A204.1 (cell line): ENCODE measurements at regions not wholly inside any gene's neighbourhood (a gene's known extent, or its start where the extent isn't known, plus 50 kb on each side); places are given as distances from the start of the nearest gene placed in this dataset.
"Not testable (repeated sequence)": the region's sequence is repeated elsewhere in the genome, so short reads cannot be mapped to it uniquely, and the experiment has no call there.

Source experiments
- FAIRE-seq: peaks from 2 replicates; lab custom pipeline; 2012; peaks lifted over from hg19 to GRCh38; lab: Jason Lieb, UNC

DNA sequence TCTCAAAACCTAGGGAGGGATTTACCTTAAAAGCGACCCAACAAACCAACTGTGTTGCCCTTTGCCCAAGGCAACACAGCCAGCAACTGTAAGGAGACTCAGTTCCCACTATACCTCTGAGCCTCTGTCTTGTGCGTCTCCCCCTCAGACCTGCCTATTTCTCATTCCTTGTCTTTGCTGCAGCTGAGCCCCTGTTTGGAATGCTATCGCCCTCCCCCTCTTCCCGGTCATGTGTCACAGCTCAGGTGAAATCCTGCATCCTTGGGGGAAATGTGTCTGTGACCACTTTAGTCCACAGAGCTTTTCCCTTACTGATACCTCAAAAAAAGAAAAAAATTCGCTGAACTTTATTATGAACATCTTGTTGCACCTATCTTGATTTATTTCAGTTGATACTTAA is 52.0 kb upstream of the LRIG1 start:
- FAIRE-seq: no peak

DNA sequence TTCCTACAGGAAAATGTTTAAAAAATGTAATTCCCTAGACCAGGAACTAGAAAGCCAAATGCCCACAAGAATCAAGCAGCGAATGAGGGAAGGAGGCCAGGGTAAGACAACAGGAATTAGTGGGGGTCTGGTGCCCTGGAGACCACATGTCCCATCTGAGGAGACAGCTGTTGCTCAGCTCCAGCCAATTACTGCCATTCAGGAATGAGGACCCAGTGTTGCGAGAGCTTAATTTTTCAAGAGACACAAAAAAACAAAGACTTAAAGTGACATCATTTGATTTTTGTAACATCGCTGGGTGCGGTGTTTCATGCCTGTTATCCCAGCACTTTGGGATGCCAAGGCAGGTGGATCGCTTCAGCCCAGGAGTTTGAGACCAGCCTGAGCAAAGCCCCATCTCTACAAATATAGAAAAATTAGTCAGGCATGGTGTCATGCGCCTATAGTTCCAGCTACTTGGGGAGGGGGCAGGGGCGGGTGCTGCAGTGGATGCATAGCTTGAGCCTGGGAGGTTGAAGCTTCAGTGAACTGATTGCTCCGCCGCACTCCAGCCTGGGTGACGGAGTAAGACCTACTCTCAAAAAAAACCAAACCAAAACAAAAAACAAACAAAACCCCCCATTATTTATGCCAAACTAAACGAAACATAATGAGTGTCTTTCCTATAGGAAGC is 52.8 kb upstream of the LRIG1 start:
- no peak for FAIRE-seq

DNA sequence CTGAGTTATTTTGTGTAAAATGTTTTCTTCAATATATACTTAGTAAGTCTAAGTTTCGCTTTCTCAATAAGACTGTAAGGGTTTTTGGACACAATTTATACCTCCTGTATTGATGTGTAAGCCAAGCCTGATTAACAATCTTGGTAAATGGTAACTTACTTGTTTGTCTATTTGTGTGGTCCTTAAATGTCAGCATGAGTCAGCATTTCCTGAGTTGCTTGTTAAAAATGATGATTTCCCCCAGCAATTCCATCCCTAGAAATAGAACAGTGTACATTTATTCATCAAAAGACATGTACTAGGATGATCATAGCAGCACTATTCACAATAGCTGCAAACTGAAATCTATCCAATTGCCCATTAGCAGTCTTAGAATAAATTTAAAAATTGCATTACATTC is 53.4 kb upstream of the LRIG1 start:
- FAIRE-seq: no peak

DNA sequence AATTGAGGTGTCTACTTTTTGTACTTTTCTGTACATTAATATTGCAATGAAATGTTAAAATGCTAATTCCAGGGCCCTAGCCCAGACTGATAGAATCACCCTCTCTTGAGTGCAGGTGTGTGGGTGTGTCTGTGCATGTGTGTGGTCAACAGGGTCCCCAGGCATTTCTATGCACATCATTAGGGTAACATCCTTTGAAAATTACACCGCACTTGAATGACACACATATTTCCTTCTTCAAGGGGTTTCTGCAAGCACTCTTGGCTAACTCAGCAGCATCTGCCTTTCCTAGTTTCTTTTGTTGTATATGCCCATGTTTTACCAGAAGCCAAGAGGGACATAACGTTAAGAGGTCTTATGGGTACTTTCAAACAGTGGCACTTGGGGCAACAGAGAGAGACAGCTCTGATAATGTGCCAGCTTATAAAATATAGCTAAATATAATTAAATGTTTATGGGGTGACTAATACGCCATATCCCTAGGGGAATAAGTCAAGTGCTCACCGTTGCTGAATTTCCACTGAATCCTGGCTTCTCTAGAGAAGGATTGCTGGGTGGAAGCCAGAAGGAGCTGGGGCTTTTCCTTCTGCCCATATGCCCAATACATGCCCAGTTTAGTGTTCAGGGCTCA is 54.5 kb upstream of the LRIG1 start:
- no peak for FAIRE-seq

DNA sequence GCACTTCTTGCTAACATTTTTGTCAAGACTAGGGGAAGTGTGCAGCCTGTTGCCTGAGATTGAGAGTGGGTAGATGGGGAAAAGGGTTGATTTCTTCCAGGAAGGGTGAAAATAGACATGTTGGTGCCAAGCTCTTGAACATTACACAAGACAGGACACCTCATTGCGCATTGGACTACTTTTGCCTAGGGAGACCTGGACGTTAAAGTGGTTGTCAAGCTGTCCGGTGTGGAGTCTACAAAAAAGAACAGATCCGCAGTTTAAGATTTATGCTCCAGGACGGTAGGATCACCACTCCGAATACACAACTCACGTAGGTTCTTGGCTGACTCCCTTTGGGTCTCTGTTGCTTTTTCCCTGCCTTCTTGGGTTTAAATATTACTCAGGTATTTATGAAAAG is 56.3 kb upstream of the LRIG1 start:
- no peak for FAIRE-seq

DNA sequence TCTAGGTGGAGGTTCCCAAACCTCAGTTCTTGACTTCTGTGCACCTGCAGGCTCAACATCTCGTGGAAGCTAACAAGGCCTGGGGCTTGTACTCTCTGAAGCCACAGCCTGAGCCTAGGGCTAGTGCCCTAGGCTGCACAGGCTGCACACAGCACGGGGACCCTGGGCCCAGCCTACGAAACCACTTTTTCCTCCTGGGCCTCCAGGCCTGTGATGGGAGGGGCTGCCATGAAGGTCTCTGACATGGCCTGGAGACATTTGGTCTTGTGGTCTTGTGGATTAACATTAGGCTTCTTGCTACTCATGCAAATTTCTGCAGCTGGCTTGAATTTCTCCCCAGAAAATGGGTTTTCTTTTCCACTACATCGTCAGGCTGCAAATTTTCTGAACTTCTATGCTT is 59.1 kb upstream of the LRIG1 start:
- FAIRE-seq: not testable (repeated sequence)

- no peak for FAIRE-seq
These were observed 60.5 kb upstream of the LRIG1 start for GRCh38 chr3:66561367-66561766.

- no peak for FAIRE-seq
These were observed 64.5 kb upstream of the LRIG1 start for GRCh38 chr3:66565301-66565700.

- no peak for FAIRE-seq
These were observed 66.3 kb upstream of the LRIG1 start for GRCh38 chr3:66567077-66567476.

DNA sequence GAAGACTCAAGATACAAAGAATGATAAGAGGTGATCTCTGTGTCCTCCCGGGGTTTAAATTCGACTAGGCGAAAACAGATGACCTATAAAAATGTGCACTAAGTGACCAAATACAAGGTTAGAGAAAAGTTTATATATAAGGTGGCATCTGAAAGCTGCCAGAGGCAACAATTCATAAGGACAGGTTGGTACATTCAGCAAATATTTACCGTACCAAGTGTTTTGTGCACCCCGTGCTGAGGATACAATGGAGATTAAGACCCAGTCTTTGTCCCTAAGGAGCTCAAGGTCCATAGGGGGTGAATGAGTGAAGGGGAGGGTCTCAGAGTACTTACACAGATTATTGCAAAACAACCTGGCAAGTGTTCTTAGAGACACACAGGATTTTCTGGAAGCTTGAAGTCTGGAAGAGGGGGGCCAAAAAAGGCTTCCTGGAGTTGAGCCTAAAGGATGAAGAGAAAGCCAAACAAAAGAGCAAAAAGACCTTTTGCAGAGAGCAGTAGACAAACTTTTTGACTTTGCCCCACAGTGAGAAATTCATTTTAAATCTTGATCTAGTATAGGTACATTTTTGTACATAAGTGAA is 71.4 kb upstream of the LRIG1 start:
- FAIRE-seq: no peak

DNA sequence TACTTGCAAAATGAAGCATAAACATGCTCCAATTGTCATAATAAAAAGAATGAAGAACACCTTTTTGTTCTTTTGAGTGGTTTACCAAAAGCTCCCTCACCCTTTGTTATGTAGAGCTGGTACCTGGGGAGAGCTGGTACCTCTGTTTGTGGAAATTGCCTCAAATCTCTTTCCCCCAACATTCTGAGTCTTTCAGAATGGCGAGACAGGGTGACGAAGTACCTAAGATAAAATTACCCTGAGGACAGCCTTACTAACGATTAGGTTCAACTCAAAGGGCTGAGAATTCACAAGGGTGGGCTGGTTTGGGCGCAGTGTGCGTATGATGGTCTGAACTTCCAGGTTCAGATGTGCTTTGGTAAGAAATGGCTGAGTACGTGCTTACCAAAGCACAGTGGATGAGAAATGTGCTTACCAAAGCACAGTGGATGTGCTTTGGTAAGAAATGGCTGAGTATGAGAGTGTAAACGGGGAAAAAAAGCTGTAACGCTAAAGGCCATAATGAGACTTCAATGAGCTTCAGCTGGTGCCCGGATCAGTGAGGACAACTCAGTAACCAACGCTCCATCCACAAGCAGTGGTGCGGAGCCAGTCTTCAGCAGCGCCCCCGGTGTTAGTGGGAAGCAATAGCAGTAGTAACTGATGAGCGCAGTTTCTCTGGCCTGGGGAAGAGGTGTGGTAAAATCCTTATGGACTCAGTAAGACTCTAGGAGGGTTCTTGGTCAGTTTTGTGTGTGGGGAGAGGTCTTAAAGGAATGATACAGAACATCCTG is 72.3 kb upstream of the LRIG1 start:
- FAIRE-seq: no peak

DNA sequence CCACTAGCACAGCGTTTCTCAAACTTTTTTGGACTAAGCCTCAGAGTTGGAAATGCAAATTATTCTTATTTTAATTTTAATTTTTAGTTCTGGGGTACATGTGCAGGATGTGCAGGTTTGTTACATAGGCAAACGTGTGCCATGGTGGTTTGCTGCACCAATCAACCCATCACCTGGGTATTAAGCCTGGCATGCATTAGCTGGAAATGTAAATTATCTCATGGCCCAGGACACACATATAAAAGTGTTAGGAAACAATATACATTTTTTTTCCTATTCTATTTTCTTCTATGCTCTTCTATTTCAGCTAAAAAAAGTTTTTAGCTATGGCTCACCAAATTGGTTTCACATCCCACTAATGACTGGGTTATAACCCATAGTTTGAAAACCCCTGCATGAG is 73.3 kb upstream of the LRIG1 start:
- FAIRE-seq: no peak

GRCh38 chr3:66577426-66578203 is 76.8 kb upstream of the LRIG1 start:
- no peak for FAIRE-seq

DNA sequence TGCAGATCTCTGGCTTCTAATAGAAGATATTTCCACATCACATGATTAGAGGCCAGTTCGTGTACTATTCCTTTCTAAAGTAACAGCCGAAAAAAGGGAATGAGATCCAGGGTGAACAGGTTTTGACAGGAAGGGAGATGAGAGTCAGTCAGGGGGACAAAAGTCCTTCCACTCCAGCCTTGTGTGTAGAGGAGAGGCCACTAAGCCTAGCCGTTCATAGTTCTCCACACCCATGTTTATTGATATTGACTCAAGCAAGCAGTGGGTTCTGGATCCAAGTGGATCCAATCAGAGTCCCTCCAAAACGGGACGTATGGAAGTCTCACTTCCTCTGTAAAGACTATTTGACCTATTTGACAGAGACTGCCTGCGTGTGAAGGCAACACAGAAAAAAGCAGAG is 80.4 kb upstream of the LRIG1 start:
- no peak for FAIRE-seq

DNA sequence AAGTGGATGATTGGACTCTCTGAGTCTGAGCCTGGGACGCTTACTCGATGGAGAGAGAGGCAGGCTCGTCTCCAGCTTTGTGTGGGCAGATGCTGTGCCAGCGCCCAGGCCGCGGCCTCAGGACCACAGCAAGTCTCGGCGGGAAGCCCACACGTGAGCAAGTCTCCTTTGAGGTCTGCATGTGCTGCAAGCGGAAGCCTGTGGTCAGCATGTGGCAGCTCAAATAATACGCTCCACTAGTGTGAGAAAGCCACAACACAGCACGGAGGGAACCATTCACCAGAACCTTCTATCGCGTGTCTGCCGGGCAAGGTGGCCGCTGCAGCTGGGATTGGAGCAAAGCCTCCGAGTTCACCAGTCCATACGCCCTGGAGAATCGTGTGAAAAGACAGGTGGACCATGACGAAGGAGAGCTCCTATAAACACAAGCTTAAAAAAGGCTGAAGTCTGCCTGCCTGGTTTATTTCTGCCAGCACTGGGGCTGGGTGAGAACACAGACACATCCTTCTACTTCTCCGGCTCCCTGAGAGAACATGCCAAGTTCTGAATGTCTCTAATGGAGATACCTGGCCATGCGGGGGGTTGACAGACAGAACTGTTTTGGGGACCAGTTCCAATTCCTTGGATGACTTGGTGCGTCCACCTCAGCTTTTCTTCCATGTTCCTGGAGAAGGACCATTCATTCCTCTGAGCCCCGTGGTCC is 82.0 kb upstream of the LRIG1 start:
- no peak for FAIRE-seq

- FAIRE-seq: no peak
These were observed 82.7 kb upstream of the LRIG1 start for GRCh38 chr3:66583424-66584040.

DNA sequence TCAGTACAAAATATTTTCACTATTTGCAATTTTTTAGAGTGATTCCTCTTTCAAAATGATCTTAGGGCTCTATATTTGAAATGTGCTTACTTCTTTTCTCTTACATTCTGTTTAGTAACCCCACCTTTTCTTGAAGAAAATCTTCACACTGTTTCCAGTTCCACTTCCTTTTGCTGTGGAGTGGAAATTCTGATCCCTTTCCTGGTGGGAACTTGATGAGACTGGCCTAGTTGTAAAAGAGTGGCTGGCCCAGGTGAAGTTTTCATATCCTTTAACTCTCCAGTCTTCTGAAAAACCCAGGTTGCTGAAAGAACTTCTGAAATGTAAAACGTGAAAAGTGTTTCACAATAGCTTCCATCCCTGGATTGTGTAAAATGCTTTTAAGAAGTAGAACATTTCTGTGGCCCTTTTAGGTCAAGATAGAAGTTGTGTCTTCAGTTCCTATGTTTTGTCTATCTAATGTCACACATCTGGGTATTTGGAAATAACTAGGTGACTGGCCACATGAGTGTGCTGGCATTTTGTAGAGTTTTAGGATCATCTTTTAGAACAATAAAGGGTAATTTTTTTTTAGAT is 84.8 kb upstream of the LRIG1 start:
- FAIRE-seq: no peak

DNA sequence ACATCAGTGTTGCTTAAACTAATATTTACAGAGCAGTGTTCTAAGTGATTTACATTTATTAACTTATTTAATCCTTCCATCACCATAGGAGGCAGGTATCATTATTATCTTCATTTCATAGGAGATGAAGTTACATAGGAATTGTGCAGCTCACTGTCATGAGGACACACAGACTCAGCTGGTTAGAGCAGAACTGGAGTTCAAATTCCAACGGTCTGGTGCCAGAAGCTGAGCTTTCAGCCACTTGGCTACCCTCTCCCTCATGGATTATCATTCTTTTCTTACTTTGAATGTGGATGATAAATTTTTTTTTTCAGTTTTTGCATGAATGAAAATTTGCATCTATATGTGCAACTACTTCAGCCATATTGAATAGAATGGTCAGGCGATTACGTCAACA is 86.0 kb upstream of the LRIG1 start:
- FAIRE-seq: no peak

- no peak for FAIRE-seq
These were observed 87.6 kb upstream of the LRIG1 start for GRCh38 chr3:66588340-66588847.

DNA sequence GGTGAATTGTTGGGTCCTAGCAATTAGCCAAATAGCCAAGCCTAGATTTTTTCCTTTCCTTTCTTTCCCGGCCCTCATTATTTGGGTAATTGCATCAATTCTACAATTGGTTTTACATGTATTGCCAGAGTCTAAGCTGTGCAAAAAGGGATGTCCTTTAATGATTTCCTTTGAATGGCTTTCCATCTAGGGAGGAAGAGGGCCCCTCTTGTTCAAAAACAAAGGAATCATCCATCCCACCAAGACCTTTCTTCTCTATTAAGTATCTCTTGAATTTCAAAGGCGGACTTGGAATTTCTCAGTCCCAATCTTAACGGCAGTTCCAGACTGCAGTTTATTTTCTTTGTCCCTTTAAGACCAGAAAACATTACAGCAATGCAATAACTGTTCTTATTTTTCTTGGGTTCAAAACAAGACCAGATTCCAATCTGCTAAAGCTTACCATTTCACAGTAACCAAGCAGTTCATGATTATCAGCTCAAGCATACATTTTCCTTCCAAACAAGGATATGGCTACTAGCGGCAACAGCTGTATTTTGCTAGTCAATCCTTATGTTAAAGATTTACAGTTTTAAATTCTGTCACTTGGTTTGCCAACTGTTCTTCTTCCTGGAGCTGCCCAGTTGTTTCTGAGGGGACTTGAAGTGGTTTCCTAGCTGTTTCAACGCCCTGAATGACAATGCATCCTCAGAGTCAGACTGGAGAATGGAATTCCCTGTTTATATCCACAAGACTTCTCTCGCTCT is 91.4 kb upstream of the LRIG1 start:
- FAIRE-seq: no peak
